Right lobe of liver (tissue), 6 donors: ENCODE measurements at regions not wholly inside any gene's neighbourhood (a gene's known extent, or its start where the extent isn't known, plus 50 kb on each side); places are given as distances from the start of the nearest gene placed in this dataset.

Experiments
- ATAC-seq, 4 donors: fragments of 200-7000 bp; cut with Tn5 transposase; one replicate each; pipeline ENCODE4 v1.9.1; 2020; ENCODE audit warnings: mild to moderate bottlenecking in 4 of 4, moderate library complexity in 4 of 4
- DNase-seq, 3 donors: peaks; one replicate each; pipeline ENCODE4 v3.0.0-alpha.2; 2020
- H3K27ac ChIP-seq, 3 donors: fragments of 200-600 bp; one replicate each; pipeline ENCODE4 v1.8.0; 2022
- H3K27me3 ChIP-seq, 2 donors: fragments of 200-600 bp; one replicate each; pipeline ENCODE4 v1.8.0; 2022
- H3K36me3 ChIP-seq, 4 donors: fragments of 200-600 bp; sonication (generic) in 1 of 4; one replicate each; pipeline versions ENCODE4 v1.5.1 to v1.8.0; 2017 to 2022; ENCODE audit warnings: control low read depth in 1 of 4
- H3K4me1 ChIP-seq, 4 donors: fragments of 200-600 bp; sonication (generic) in 1 of 4; one replicate each; pipeline versions ENCODE4 v1.5.1 to v1.8.0; 2017 to 2022; ENCODE audit warnings: control low read depth in 1 of 4
- H3K4me3 ChIP-seq, 3 donors: fragments of 200-600 bp; one replicate each; pipeline ENCODE4 v1.8.0; 2022
- H3K9me3 ChIP-seq, 4 donors: fragments of 200-600 bp; sonication (generic) in 1 of 4; one replicate each; pipeline versions ENCODE4 v1.5.1 to v1.8.0; 2017 to 2022; ENCODE audit warnings: control low read depth in 1 of 4
- CTCF ChIP-seq, 4 donors: fragments of 200-600 bp in 3 of 4; fragments of 450-650 bp in 1 of 4; IDR thresholded peaks; one replicate each; pipeline versions ENCODE4 v1.5.1 to v1.8.0; 2016 to 2022; ENCODE audit warnings: antibody characterized with exemption in 4 of 4, mild to moderate bottlenecking in 2 of 4
- POLR2A ChIP-seq: fragments of 450-650 bp; IDR thresholded peaks from one replicate; pipeline ENCODE4 v1.6.1; 2017; ENCODE audit warnings: antibody characterized with exemption, mild to moderate bottlenecking
- WGBS: methylation state at CpG from one replicate; pipeline ENCODE4 v1.1.6; 2018; ENCODE audit warnings: low coverage, low lambda C conversion rate; ENCODE audit not compliant: insufficient coverage; ENCODE audit errors: missing lambda C conversion rate; 5-methylcytosine and 5-hydroxymethylcytosine counted together
- intact Hi-C, 2 donors: fragments of 100-400 bp; cut with DNase I; formaldehyde crosslinking; loops; one replicate each; pipeline versions ENCODE4 v1.11.2 to v1.14.1; 2022
- donor health status: DM: no; HTN: yes; CAD: no.
- donor health status: DM: no; HTN: no; CAD: no.
- donor health status: DM: no; HTN: no; CAD: no.
- donor health status: DM: no; HTN: yes; CAD: no.
- donor health status: DM: no; HTN: yes; CAD: no.

GRCh38 chr7:96430356-96430755, 108.5 kb upstream of the SLC25A13 start:
- Histone ChIP-seq H3K27me3 (no peaks in the 10 kb centered on the region), H3K9me3 (peaks cover 0 to 6% (median 0%) of the 10 kb centered on the region in 4 donors), H3K27ac (no peak overlapping the region), H3K4me3 (no peak overlapping the region), H3K36me3 (no peaks in the 10 kb centered on the region), H3K4me1 (no peaks in the 10 kb centered on the region)
- ATAC-seq (no peak), DNase-seq (no peak)
- 88% methylated on average over 3 of the region's 3 CpGs for WGBS
- TF ChIP-seq POLR2A (no peak), CTCF (IDR thresholded peaks at IDR 0.05) (no peak)
- intact Hi-C loops = no loop called here

- no peak for ATAC-seq
- H3K27ac ChIP-seq = no peak overlapping the region
- H3K27me3 ChIP-seq = no peaks in the 10 kb centered on the region
- no peak for DNase-seq
- no peaks in the 10 kb centered on the region for H3K36me3 ChIP-seq
- H3K4me3 ChIP-seq = no peak overlapping the region
- H3K9me3 ChIP-seq = no peaks in the 10 kb centered on the region
- WGBS = 95% methylated on average over 4 of the region's 4 CpGs
- TF ChIP-seq CTCF (IDR thresholded peaks at IDR 0.05) (no peak), POLR2A (no peak)
- intact Hi-C loops = no loop called here
- no peaks in the 10 kb centered on the region for H3K4me1 ChIP-seq
These were observed 105.2 kb upstream of the SLC25A13 start for GRCh38 chr7:96427143-96427542.

GRCh38 chr7:96426685-96427084, 104.8 kb upstream of the SLC25A13 start:
- Histone ChIP-seq H3K27ac (no peak overlapping the region), H3K36me3 (no peaks in the 10 kb centered on the region), H3K4me3 (no peak overlapping the region), H3K4me1 (no peaks in the 10 kb centered on the region), H3K9me3 (no peaks in the 10 kb centered on the region), H3K27me3 (no peaks in the 10 kb centered on the region)
- TF ChIP-seq CTCF (IDR thresholded peaks at IDR 0.05) (no peak), POLR2A (no peak)
- intact Hi-C loops = no loop called here
- WGBS = 38% methylated on average over 2 of the region's 2 CpGs
- no peak for ATAC-seq
- no peak for DNase-seq

- Histone ChIP-seq H3K4me1 (no peaks in the 10 kb centered on the region), H3K36me3 (no peaks in the 10 kb centered on the region), H3K27ac (no peak overlapping the region), H3K9me3 (no peaks in the 10 kb centered on the region), H3K27me3 (no peaks in the 10 kb centered on the region), H3K4me3 (no peak overlapping the region)
- DNase-seq (no peak), ATAC-seq (no peak)
- intact Hi-C loops = no loop called here
- TF ChIP-seq CTCF (IDR thresholded peaks at IDR 0.05) (no peak), POLR2A (no peak)
- 82% methylated on average over 3 of the region's 3 CpGs for WGBS
These were observed 104.1 kb upstream of the SLC25A13 start for GRCh38 chr7:96426027-96426426.

GRCh38 chr7:96424411-96424810, 102.5 kb upstream of the SLC25A13 start:
- TF ChIP-seq CTCF (IDR thresholded peaks at IDR 0.05) (no peak), POLR2A (no peak)
- Histone ChIP-seq H3K9me3 (no peaks in the 10 kb centered on the region), H3K27me3 (no peaks in the 10 kb centered on the region), H3K36me3 (no peaks in the 10 kb centered on the region), H3K4me3 (no peak overlapping the region), H3K27ac (no peak overlapping the region), H3K4me1 (no peaks in the 10 kb centered on the region)
- ATAC-seq = no peak
- DNase-seq = no peak
- intact Hi-C loops = no loop called here
- WGBS = 77% methylated on average over 1 of the region's 1 CpG
